ENCODE measurements at regions not wholly inside any gene's neighbourhood (a gene's known extent, or its start where the extent isn't known, plus 50 kb on each side); places are given as distances from the start of the nearest gene placed in this dataset.

- TF ChIP-seq POLR2A (IDR thresholded peaks at IDR 0.05): no peak
- TF ChIP-seq CTCF (IDR thresholded peaks at IDR 0.05): no peak
These were observed 919.4 kb upstream of the CNTN5 start for GRCh38 chr11:98101329-98101728.

Data from esophagus squamous epithelium (tissue), 4 donors.